K562 (cell line): ENCODE measurements at regions not wholly inside any gene's neighbourhood (a gene's known extent, or its start where the extent isn't known, plus 50 kb on each side); places are given as distances from the start of the nearest gene placed in this dataset.

Source experiments
- ARHGAP35 ChIP-seq: fragments of 450-650 bp; IDR thresholded peaks from 2 replicates; pipeline ENCODE4 v1.6.1; 2018; ENCODE audit not compliant: partially characterized antibody
- CBX5 ChIP-seq: IDR thresholded peaks from 2 replicates; pipeline ENCODE4 v1.6.1; 2014; ENCODE audit warnings: low read depth, borderline replicate concordance
- CHD2 ChIP-seq: IDR thresholded peaks from 2 replicates; pipeline ENCODE4 v1.6.1; 2011; ENCODE audit warnings: low read depth, low read length
- FOXA1 ChIP-seq: fragments of 450-650 bp; IDR thresholded peaks from 2 replicates; pipeline ENCODE4 v1.6.1; 2016; ENCODE audit warnings: mild to moderate bottlenecking, borderline replicate concordance
- HDAC6 ChIP-seq: IDR thresholded peaks from 2 replicates; pipeline ENCODE4 v1.6.1; 2012; ENCODE audit warnings: low read depth, mild to moderate bottlenecking, control low read depth, inconsistent platforms, low read length, moderate library complexity
- HNRNPH1 ChIP-seq: fragments of 200-400 bp; formaldehyde crosslinking; optimal IDR thresholded peaks from 2 replicates; pipeline ENCODE3; 2017; ENCODE audit warnings: low read depth, mild to moderate bottlenecking, low read length, moderate library complexity
- HNRNPLL ChIP-seq: fragments of 200-400 bp; formaldehyde crosslinking; IDR thresholded peaks from 2 replicates; pipeline ENCODE4 v1.6.1; 2017; ENCODE audit warnings: low read length, low read depth, mild to moderate bottlenecking; ENCODE audit not compliant: poor library complexity, severe bottlenecking
- JUND ChIP-seq, 2 experiments: IDR thresholded peaks; 2 replicates in 1 of 2; 3 replicates in 1 of 2; pipeline ENCODE4 v1.6.1; 2011; ENCODE audit warnings: borderline replicate concordance in 2 of 2, low read depth in 2 of 2, low read length in 2 of 2, improper control_type of control experiment in 1 of 2, missing biosample characterization in 1 of 2, missing genetic modification characterization in 1 of 2, missing genetic modification reagents in 1 of 2
- KDM5B ChIP-seq: fragments of 200-600 bp; sonication (generic); IDR thresholded peaks from 2 replicates; pipeline ENCODE4 v1.6.1; 2012; ENCODE audit warnings: low read depth, mild to moderate bottlenecking, moderate library complexity, low read length, control low read depth, inconsistent platforms; ENCODE audit not compliant: insufficient replicate concordance
- NR2C1 ChIP-seq, 2 experiments: fragments of 450-650 bp; IDR thresholded peaks; 2 replicates each; pipeline ENCODE4 v1.6.1; 2017; ENCODE audit warnings: mild to moderate bottlenecking in 2 of 2, antibody characterized with exemption in 1 of 2, inconsistent platforms in 1 of 2, missing compliant biosample characterization in 1 of 2, missing genetic modification characterization in 1 of 2
- RBM17 ChIP-seq: fragments of 200-400 bp; formaldehyde crosslinking; IDR thresholded peaks from 2 replicates; pipeline ENCODE4 v1.6.1; 2017; ENCODE audit warnings: low read depth, mild to moderate bottlenecking, low read length, borderline replicate concordance
- SAFB2 ChIP-seq: fragments of 200-400 bp; formaldehyde crosslinking; IDR thresholded peaks from 2 replicates; pipeline ENCODE4 v1.6.1; 2018; ENCODE audit warnings: borderline replicate concordance, low read length, low read depth, moderate library complexity; ENCODE audit not compliant: severe bottlenecking
- SP2 ChIP-seq: IDR thresholded peaks from 2 replicates; pipeline ENCODE4 v1.6.1; 2011; ENCODE audit warnings: mild to moderate bottlenecking, low read depth, low read length, moderate library complexity; ENCODE audit not compliant: poor library complexity, severe bottlenecking; ENCODE audit errors: extremely low read depth
- SUPT5H ChIP-seq: fragments of 450-650 bp; IDR thresholded peaks from 2 replicates; pipeline ENCODE4 v1.6.1; 2016
- TCF3 ChIP-seq: sonication (generic); formaldehyde crosslinking; IDR thresholded peaks from 2 replicates; pipeline ENCODE4 v1.4.0; 2020; ENCODE audit warnings: mild to moderate bottlenecking, missing genetic modification reagents
- TRIM24 ChIP-seq, 2 experiments: fragments of 450-650 bp; IDR thresholded peaks; 2 replicates each; pipeline ENCODE4 v1.6.1; 2016
- WHSC1 ChIP-seq: IDR thresholded peaks from one replicate; pipeline ENCODE4 v1.6.1; 2012; ENCODE audit warnings: low read length, control low read depth, inconsistent platforms
- ZBTB8A ChIP-seq: fragments of 450-650 bp; IDR thresholded peaks from 2 replicates; pipeline ENCODE4 v1.6.1; 2018; ENCODE audit warnings: mild to moderate bottlenecking, moderate library complexity; ENCODE audit not compliant: partially characterized antibody
- ZC3H11A ChIP-seq: IDR thresholded peaks from 2 replicates; pipeline ENCODE4 v1.6.1; 2012; ENCODE audit warnings: low read depth, low read length, improper control_type of control experiment
- ZNF436 ChIP-seq: fragments of 250-450, 450-650 bp; sonication (Bioruptor Pico); formaldehyde crosslinking; IDR thresholded peaks from 2 replicates; pipeline ENCODE4 v1.7.0; 2020; ENCODE audit warnings: mild to moderate bottlenecking
- TF ChIP-seq, protein P1 (sequence below): fragments of 450-650 bp; formaldehyde crosslinking; IDR thresholded peaks from 2 replicates; pipeline ENCODE4 v1.4.0; 2020; ENCODE audit warnings: mild to moderate bottlenecking, moderate library complexity

DNA sequence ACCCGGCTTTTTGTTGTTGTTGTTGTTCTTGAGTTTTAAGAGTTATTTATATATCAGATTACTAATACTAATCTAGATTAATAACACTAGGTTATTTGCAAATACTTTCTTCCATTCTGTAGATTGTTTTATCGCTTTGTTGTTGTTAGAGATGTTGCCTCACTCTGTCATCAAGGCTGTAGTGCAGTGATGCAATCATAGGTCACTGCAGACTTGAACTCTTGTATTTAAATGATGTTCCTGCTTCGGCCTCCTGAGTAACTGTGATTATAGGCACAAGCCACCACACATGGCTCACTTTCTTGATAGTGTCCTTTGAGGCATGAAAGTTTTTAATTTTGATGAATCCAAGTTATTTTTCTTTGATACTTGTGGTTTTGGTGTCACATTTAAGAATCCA, 129.0 kb downstream of the VSIG4 start (continued):
- no peak for TF ChIP-seq ZC3H11A
- no peak for TF ChIP-seq TCF3 (CRISPR knock-in tag)
- no peak for TF ChIP-seq RBM17
- TF ChIP-seq ZNF436 (CRISPR knock-in tag), result no peak
- TF ChIP-seq ARHGAP35, result no peak
- no peak for TF ChIP-seq SAFB2
- TF ChIP-seq SUPT5H, result no peak
- no peak for TF ChIP-seq HDAC6
- TF ChIP-seq, protein P1, sequence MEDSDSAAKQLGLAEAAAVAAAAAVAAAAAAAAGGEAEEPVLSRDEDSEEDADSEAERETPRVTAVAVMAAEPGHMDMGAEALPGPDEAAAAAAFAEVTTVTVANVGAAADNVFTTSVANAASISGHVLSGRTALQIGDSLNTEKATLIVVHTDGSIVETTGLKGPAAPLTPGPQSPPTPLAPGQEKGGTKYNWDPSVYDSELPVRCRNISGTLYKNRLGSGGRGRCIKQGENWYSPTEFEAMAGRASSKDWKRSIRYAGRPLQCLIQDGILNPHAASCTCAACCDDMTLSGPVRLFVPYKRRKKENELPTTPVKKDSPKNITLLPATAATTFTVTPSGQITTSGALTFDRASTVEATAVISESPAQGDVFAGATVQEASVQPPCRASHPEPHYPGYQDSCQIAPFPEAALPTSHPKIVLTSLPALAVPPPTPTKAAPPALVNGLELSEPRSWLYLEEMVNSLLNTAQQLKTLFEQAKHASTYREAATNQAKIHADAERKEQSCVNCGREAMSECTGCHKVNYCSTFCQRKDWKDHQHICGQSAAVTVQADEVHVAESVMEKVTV (CRISPR knock-in tag), result no peak
- no peak for TF ChIP-seq KDM5B
- TF ChIP-seq SP2, result no peak
- no peak for TF ChIP-seq HNRNPLL
- no peak for TF ChIP-seq ZBTB8A
- TF ChIP-seq CBX5, result no peak
- no peak for TF ChIP-seq FOXA1
- TF ChIP-seq WHSC1, result no peak
- TF ChIP-seq CHD2, result no peak
- TF ChIP-seq TRIM24 (IDR thresholded peaks at IDR 0.05), result peak; percentile 90 to 92; a peak in 3 of 4 replicates
- TF ChIP-seq HNRNPH1, result no peak
- TF ChIP-seq NR2C1 (IDR thresholded peaks at IDR 0.05), result peak; percentile 48; the same call in 1 of the 2 replicates
- TF ChIP-seq NR2C1 (tag; IDR thresholded peaks at IDR 0.05), result peak; percentile 62
- peak; percentile 47; the same call in 1 of the 2 replicates for TF ChIP-seq JUND (IDR thresholded peaks at IDR 0.05; ENCODE audit: borderline replicate concordance, low read depth, low read length)
- TF ChIP-seq JUND (tag; IDR thresholded peaks at IDR 0.05; ENCODE audit: borderline replicate concordance, low read depth, low read length), result no peak
